Erythroblast (primary cell): ENCODE measurements at regions not wholly inside any gene's neighbourhood (a gene's known extent, or its start where the extent isn't known, plus 50 kb on each side); places are given as distances from the start of the nearest gene placed in this dataset.

Source experiments
- DNase-seq, 2 experiments: peaks; one replicate each; lab custom pipeline; 2025; lab: John Stamatoyannopoulos, UW
- GATA1 ChIP-seq: IDR thresholded peaks from 2 replicates; pipeline ENCODE4 v1.6.1; 2011; ENCODE audit warnings: low read depth, mild to moderate bottlenecking, control low read depth, low read length, moderate library complexity
- POLR2A ChIP-seq: IDR thresholded peaks from 2 replicates; pipeline ENCODE4 v1.6.1; 2011; ENCODE audit warnings: mild to moderate bottlenecking, low read length

GRCh38 chr22:48473202-48473601 is 1354.5 kb downstream of the BRD1 start:
- TF ChIP-seq GATA1 (no peak), POLR2A (no peak)
- DNase-seq: no peak

- no peak for DNase-seq
- no peak for TF ChIP-seq GATA1
- no peak for TF ChIP-seq POLR2A
These were observed 1363.4 kb downstream of the BRD1 start for GRCh38 chr22:48464246-48464645.

GRCh38 chr22:48459859-48460823 is 1367.5 kb downstream of the BRD1 start:
- TF ChIP-seq POLR2A (no peak), GATA1 (no peak)
- no peak for DNase-seq

- TF ChIP-seq GATA1 (no peak), POLR2A (no peak)
- no peak for DNase-seq
These were observed 1368.4 kb downstream of the BRD1 start for GRCh38 chr22:48459259-48459658.

- no peak for TF ChIP-seq POLR2A
- no peak for TF ChIP-seq GATA1
- no peak for DNase-seq
These were observed 1371.2 kb downstream of the BRD1 start for GRCh38 chr22:48456449-48456848.

GRCh38 chr22:48453751-48454485 is 1373.8 kb downstream of the BRD1 start:
- no peak for DNase-seq
- TF ChIP-seq GATA1: no peak
- no peak for TF ChIP-seq POLR2A

GRCh38 chr22:48453171-48453570 is 1374.5 kb downstream of the BRD1 start:
- no peak for DNase-seq
- TF ChIP-seq GATA1 (no peak), POLR2A (no peak)

- DNase-seq: no peak
These were observed 1374.9 kb downstream of the BRD1 start for GRCh38 chr22:48452766-48453165.

GRCh38 chr22:48451891-48452290 is 1375.8 kb downstream of the BRD1 start:
- no peak for TF ChIP-seq GATA1
- TF ChIP-seq POLR2A: no peak

More at GRCh38 chr22:48452766-48453165, 1374.9 kb downstream of the BRD1 start:
- TF ChIP-seq POLR2A (no peak), GATA1 (no peak)

GRCh38 chr22:48450188-48450825 is 1377.4 kb downstream of the BRD1 start:
- TF ChIP-seq GATA1 (no peak), POLR2A (no peak)
- DNase-seq: no peak

More at GRCh38 chr22:48451891-48452290, 1375.8 kb downstream of the BRD1 start:
- DNase-seq: no peak

- no peak for DNase-seq
- TF ChIP-seq POLR2A (no peak), GATA1 (no peak)
These were observed 1378.0 kb downstream of the BRD1 start for GRCh38 chr22:48449466-48450187.

GRCh38 chr22:48448821-48449220 is 1378.9 kb downstream of the BRD1 start:
- TF ChIP-seq GATA1 (no peak), POLR2A (no peak)
- DNase-seq: no peak
